Uterus (tissue), 3 donors: ENCODE measurements at regions not wholly inside any gene's neighbourhood (a gene's known extent, or its start where the extent isn't known, plus 50 kb on each side); places are given as distances from the start of the nearest gene placed in this dataset.
"Not testable (repeated sequence)": the region's sequence is repeated elsewhere in the genome, so short reads cannot be mapped to it uniquely, and the experiment has no call there.

Experiments used
- DNase-seq, 2 donors: peaks; one replicate each; pipeline ENCODE4 v3.0.0-alpha.2; 2019 to 2020
- H3K27ac ChIP-seq, 2 donors: fragments of 200-600 bp; sonication (generic); 1 replicate in 1 of 2; 2 replicates in 1 of 2; pipeline ENCODE4 v1.5.1; 2016 to 2018
- H3K27me3 ChIP-seq, 2 donors: fragments of 200-600 bp; sonication (generic); one replicate each; pipeline ENCODE4 v1.5.1; 2018 to 2019; ENCODE audit warnings: control low read depth in 1 of 2
- H3K36me3 ChIP-seq, 2 donors: fragments of 200-600 bp; sonication (generic); one replicate each; pipeline ENCODE4 v1.5.1; 2019; ENCODE audit warnings: control low read depth in 1 of 2
- H3K4me1 ChIP-seq, 2 donors: fragments of 200-600 bp; sonication (generic); one replicate each; pipeline ENCODE4 v1.5.1; 2018 to 2019; ENCODE audit warnings: control low read depth in 1 of 2
- H3K4me3 ChIP-seq, 2 donors: fragments of 200-600 bp; sonication (generic); 1 replicate in 1 of 2; 2 replicates in 1 of 2; pipeline ENCODE4 v1.5.1; 2018 to 2019; ENCODE audit warnings: mild to moderate bottlenecking in 1 of 2
- H3K9me3 ChIP-seq, 2 donors: fragments of 200-600 bp; sonication (generic); one replicate each; pipeline ENCODE4 v1.5.1; 2019; ENCODE audit warnings: control low read depth in 1 of 2
- POLR2A ChIP-seq, 2 donors: fragments of 450-650 bp; IDR thresholded peaks; one replicate each; pipeline ENCODE4 v1.6.1; 2016; ENCODE audit warnings: antibody characterized with exemption in 2 of 2, mild to moderate bottlenecking in 1 of 2, moderate library complexity in 1 of 2
- intact Hi-C: fragments of 100-400 bp; cut with DNase I; formaldehyde crosslinking; loops from one replicate; pipeline ENCODE4 v1.15.1; 2023; ENCODE audit warnings: low total_unique reads
- TF ChIP-seq, protein P1 (sequence below), 4 experiments: fragments of 200-600 bp in 2 of 4; fragments of 450-650 bp in 2 of 4; sonication (generic) in 2 of 4; IDR thresholded peaks; one replicate each; pipeline ENCODE4 v1.5.1; 2016 to 2019; ENCODE audit warnings: antibody characterized with exemption in 4 of 4, mild to moderate bottlenecking in 2 of 4, moderate library complexity in 1 of 4
- donor health status: DM: yes; HTN: yes; CAD: no.

GRCh38 chr10:78443900-78444571, 410.4 kb downstream of the RPS24 start:
- Histone ChIP-seq H3K4me1 (no peaks in the 10 kb centered on the region), H3K9me3 (no peaks in the 10 kb centered on the region), H3K36me3 (no peaks in the 10 kb centered on the region), H3K4me3 (no peak overlapping the region), H3K27ac (no peak overlapping the region), H3K27me3 (no peaks in the 10 kb centered on the region)
- intact Hi-C loops = no loop called here
- no peak for DNase-seq
- TF ChIP-seq, protein P1, sequence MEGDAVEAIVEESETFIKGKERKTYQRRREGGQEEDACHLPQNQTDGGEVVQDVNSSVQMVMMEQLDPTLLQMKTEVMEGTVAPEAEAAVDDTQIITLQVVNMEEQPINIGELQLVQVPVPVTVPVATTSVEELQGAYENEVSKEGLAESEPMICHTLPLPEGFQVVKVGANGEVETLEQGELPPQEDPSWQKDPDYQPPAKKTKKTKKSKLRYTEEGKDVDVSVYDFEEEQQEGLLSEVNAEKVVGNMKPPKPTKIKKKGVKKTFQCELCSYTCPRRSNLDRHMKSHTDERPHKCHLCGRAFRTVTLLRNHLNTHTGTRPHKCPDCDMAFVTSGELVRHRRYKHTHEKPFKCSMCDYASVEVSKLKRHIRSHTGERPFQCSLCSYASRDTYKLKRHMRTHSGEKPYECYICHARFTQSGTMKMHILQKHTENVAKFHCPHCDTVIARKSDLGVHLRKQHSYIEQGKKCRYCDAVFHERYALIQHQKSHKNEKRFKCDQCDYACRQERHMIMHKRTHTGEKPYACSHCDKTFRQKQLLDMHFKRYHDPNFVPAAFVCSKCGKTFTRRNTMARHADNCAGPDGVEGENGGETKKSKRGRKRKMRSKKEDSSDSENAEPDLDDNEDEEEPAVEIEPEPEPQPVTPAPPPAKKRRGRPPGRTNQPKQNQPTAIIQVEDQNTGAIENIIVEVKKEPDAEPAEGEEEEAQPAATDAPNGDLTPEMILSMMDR (IDR thresholded peaks at IDR 0.05) = no peak
- no peak for TF ChIP-seq POLR2A (IDR thresholded peaks at IDR 0.05)

DNA sequence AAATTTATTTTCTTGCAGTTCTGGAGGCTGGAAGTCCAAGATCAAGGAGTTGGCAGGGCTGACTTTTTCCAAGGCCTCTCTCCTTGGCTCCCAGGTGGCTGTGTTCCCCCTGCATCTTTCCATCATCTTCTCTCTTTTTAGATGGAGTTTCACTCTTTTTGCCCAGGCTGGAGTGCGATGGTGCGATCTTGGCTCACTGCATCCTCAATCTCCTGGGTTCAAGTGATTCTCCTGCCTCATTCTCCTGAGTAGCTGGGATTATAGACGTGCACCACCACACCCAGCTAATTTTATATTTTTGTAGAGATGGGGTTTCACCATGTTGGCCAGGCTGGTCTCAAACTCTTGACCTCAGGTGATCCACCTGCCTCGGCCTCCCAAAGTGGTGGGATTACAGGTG, 411.1 kb downstream of the RPS24 start:
- H3K4me3 ChIP-seq, intact Hi-C loops, H3K36me3 ChIP-seq, H3K4me1 ChIP-seq, H3K27ac ChIP-seq, H3K27me3 ChIP-seq, DNase-seq, H3K9me3 ChIP-seq: not testable (repeated sequence)

- intact Hi-C loops = no loop called here
- Histone ChIP-seq H3K4me1 (no peaks in the 10 kb centered on the region), H3K4me3 (no peak overlapping the region), H3K9me3 (no peaks in the 10 kb centered on the region), H3K36me3 (no peaks in the 10 kb centered on the region), H3K27ac (no peak overlapping the region), H3K27me3 (no peaks in the 10 kb centered on the region)
- TF ChIP-seq, protein P1 (IDR thresholded peaks at IDR 0.05) = no peak
- TF ChIP-seq POLR2A (IDR thresholded peaks at IDR 0.05) = no peak
- no peak for DNase-seq
Observed at GRCh38 chr10:78445308-78445707, 411.6 kb downstream of the RPS24 start.

- DNase-seq = no peak
- TF ChIP-seq POLR2A (IDR thresholded peaks at IDR 0.05) = no peak
- TF ChIP-seq, protein P1 (IDR thresholded peaks at IDR 0.05) = no peak
- intact Hi-C loops = no loop called here
- H3K27me3 ChIP-seq = no peaks in the 10 kb centered on the region
- no peaks in the 10 kb centered on the region for H3K9me3 ChIP-seq
- no peak overlapping the region for H3K27ac ChIP-seq
- peaks cover 6% of the 10 kb centered on the region in 2 donors for H3K4me1 ChIP-seq
- H3K4me3 ChIP-seq = no peak overlapping the region
- no peaks in the 10 kb centered on the region for H3K36me3 ChIP-seq
Observed at GRCh38 chr10:78448470-78448869, 414.8 kb downstream of the RPS24 start.

DNA sequence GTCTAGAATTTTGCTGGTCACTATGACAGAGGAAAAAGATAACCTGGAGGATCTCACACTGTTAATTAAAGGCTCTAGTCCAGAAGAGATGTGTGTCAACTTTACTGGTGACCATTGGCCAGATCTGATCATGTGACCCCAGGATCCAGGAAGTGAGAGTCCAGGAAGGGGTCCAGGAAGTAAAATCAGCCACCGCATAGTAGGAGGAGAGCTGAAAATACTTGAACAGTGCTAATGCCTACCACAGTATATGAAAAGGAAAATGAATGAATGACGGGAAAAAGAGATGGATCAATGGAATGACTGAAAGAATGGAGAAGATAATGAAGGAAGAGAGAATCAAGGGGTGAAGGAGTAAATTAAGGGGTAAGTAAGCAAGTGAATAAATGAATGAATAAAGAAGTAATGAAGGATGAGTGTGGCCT, 415.3 kb downstream of the RPS24 start:
- no peaks in the 10 kb centered on the region for H3K9me3 ChIP-seq
- no peak overlapping the region for H3K27ac ChIP-seq
- peaks cover 6% of the 10 kb centered on the region in 2 donors for H3K4me1 ChIP-seq
- no peak overlapping the region for H3K4me3 ChIP-seq
- TF ChIP-seq POLR2A (IDR thresholded peaks at IDR 0.05) = no peak
- TF ChIP-seq, protein P1 (IDR thresholded peaks at IDR 0.05) = no peak
- no peaks in the 10 kb centered on the region for H3K27me3 ChIP-seq
- intact Hi-C loops = no loop called here
- no peaks in the 10 kb centered on the region for H3K36me3 ChIP-seq
- DNase-seq = no peak

GRCh38 chr10:78449554-78449953, 415.9 kb downstream of the RPS24 start:
- TF ChIP-seq, protein P1 (IDR thresholded peaks at IDR 0.05) = no peak
- TF ChIP-seq POLR2A (IDR thresholded peaks at IDR 0.05) = no peak
- intact Hi-C loops = no loop called here
- Histone ChIP-seq H3K27me3 (no peaks in the 10 kb centered on the region), H3K27ac (no peak overlapping the region), H3K4me1 (peaks cover 6% of the 10 kb centered on the region in 2 donors), H3K4me3 (no peak overlapping the region), H3K9me3 (no peaks in the 10 kb centered on the region), H3K36me3 (no peaks in the 10 kb centered on the region)
- DNase-seq = no peak
